ENCODE measurements at regions not wholly inside any gene's neighbourhood (a gene's known extent, or its start where the extent isn't known, plus 50 kb on each side); places are given as distances from the start of the nearest gene placed in this dataset.

- TF ChIP-seq EZH2phosphoT487 (IDR thresholded peaks at IDR 0.05; ENCODE audit: low read length) (no peak), EZH2 (optimal IDR thresholded peaks at IDR 0.05; ENCODE audit: low read depth, low read length) (no peak), CTCF (IDR thresholded peaks at IDR 0.05; ENCODE audit: low read length) (no peak)
- Histone ChIP-seq H3K79me2 (ENCODE audit: low read length) (no peaks in the 10 kb centered on the region), H3K9me2 (replicated peaks; ENCODE audit: insufficient read depth, low read length) (no peaks in the 10 kb centered on the region), H3K4me1 (ENCODE audit: low read length) (no peaks in the 10 kb centered on the region), H4K20me1 (ENCODE audit: insufficient read depth, low read length) (no peaks in the 10 kb centered on the region), H3K9ac (ENCODE audit: low read length) (no peak overlapping the region), H3K9me3 (replicated peaks; ENCODE audit: insufficient read depth, low read length) (no peaks in the 10 kb centered on the region), H3K27ac (ENCODE audit: low read length) (no peak overlapping the region), H3K36me3 (replicated peaks; ENCODE audit: insufficient read depth, low read length) (no peaks in the 10 kb centered on the region), H2AFZ (ENCODE audit: low read length) (no peak overlapping the region), H3K4me2 (ENCODE audit: low read depth, low read length) (no peak overlapping the region), H3F3A (ENCODE audit: insufficient read depth, low read length) (no peaks in the 10 kb centered on the region), H3K4me3 (ENCODE audit: low read length) (no peak overlapping the region), H3K27me3 (replicated peaks; ENCODE audit: insufficient read depth, low read length) (no peaks in the 10 kb centered on the region)
- DNase-seq = no peak
Observed at GRCh38 chr21:35506352-35506751, 457.2 kb upstream of the RUNX1 start.

GRCh38 chr21:35504951-35505466, 455.9 kb upstream of the RUNX1 start:
- DNase-seq = no peak
- Histone ChIP-seq H3K4me3 (ENCODE audit: low read length) (no peak overlapping the region), H3K4me1 (ENCODE audit: low read length) (no peaks in the 10 kb centered on the region), H3K9me3 (replicated peaks; ENCODE audit: insufficient read depth, low read length) (no peaks in the 10 kb centered on the region), H2AFZ (ENCODE audit: low read length) (no peak overlapping the region), H3K36me3 (replicated peaks; ENCODE audit: insufficient read depth, low read length) (no peaks in the 10 kb centered on the region), H3K4me2 (ENCODE audit: low read depth, low read length) (no peak overlapping the region), H3K27ac (ENCODE audit: low read length) (no peak overlapping the region), H3K9ac (ENCODE audit: low read length) (no peak overlapping the region), H3F3A (ENCODE audit: insufficient read depth, low read length) (no peaks in the 10 kb centered on the region), H3K79me2 (ENCODE audit: low read length) (no peaks in the 10 kb centered on the region), H3K27me3 (replicated peaks; ENCODE audit: insufficient read depth, low read length) (no peaks in the 10 kb centered on the region), H3K9me2 (replicated peaks; ENCODE audit: insufficient read depth, low read length) (no peaks in the 10 kb centered on the region), H4K20me1 (ENCODE audit: insufficient read depth, low read length) (no peaks in the 10 kb centered on the region)
- TF ChIP-seq EZH2phosphoT487 (IDR thresholded peaks at IDR 0.05; ENCODE audit: low read length) (no peak), EZH2 (optimal IDR thresholded peaks at IDR 0.05; ENCODE audit: low read depth, low read length) (no peak), CTCF (IDR thresholded peaks at IDR 0.05; ENCODE audit: low read length) (no peak)

GRCh38 chr21:35504277-35504676, 455.2 kb upstream of the RUNX1 start:
- H3K36me3 ChIP-seq (replicated peaks; ENCODE audit: insufficient read depth, low read length) = no peaks in the 10 kb centered on the region
- H4K20me1 ChIP-seq (ENCODE audit: insufficient read depth, low read length) = no peaks in the 10 kb centered on the region
- no peaks in the 10 kb centered on the region for H3K9me2 ChIP-seq (replicated peaks; ENCODE audit: insufficient read depth, low read length)
- TF ChIP-seq EZH2 (optimal IDR thresholded peaks at IDR 0.05; ENCODE audit: low read depth, low read length) (no peak), EZH2phosphoT487 (IDR thresholded peaks at IDR 0.05; ENCODE audit: low read length) (no peak), CTCF (IDR thresholded peaks at IDR 0.05; ENCODE audit: low read length) (no peak)
- H3F3A ChIP-seq (ENCODE audit: insufficient read depth, low read length) = no peaks in the 10 kb centered on the region
- no peak overlapping the region for H2AFZ ChIP-seq (ENCODE audit: low read length)
- no peak overlapping the region for H3K9ac ChIP-seq (ENCODE audit: low read length)
- no peak overlapping the region for H3K4me2 ChIP-seq (ENCODE audit: low read depth, low read length)
- no peaks in the 10 kb centered on the region for H3K4me1 ChIP-seq (ENCODE audit: low read length)
- no peak for DNase-seq
- H3K4me3 ChIP-seq (ENCODE audit: low read length) = no peak overlapping the region
- H3K27me3 ChIP-seq (replicated peaks; ENCODE audit: insufficient read depth, low read length) = no peaks in the 10 kb centered on the region
- no peak overlapping the region for H3K27ac ChIP-seq (ENCODE audit: low read length)
- no peaks in the 10 kb centered on the region for H3K9me3 ChIP-seq (replicated peaks; ENCODE audit: insufficient read depth, low read length)
- no peaks in the 10 kb centered on the region for H3K79me2 ChIP-seq (ENCODE audit: low read length)
